Skin epidermis (tissue), 12 donors: ENCODE measurements at regions not wholly inside any gene's neighbourhood (a gene's known extent, or its start where the extent isn't known, plus 50 kb on each side); places are given as distances from the start of the nearest gene placed in this dataset.

Experiments
- H3K27ac ChIP-seq, 21 experiments: fragments of 200-600 bp; sonication (generic) in 11 of 21; one replicate each; pipeline ENCODE4 v1.5.0; 2020; ENCODE audit warnings: mild to moderate bottlenecking in 3 of 21, inconsistent platforms in 2 of 21, moderate library complexity in 2 of 21
- H3K4me3 ChIP-seq, 7 experiments: fragments of 200-600 bp; sonication (generic) in 2 of 7; one replicate each; pipeline ENCODE4 v1.5.0; 2020; ENCODE audit warnings: inconsistent platforms in 2 of 7, mild to moderate bottlenecking in 2 of 7, moderate library complexity in 1 of 7

DNA sequence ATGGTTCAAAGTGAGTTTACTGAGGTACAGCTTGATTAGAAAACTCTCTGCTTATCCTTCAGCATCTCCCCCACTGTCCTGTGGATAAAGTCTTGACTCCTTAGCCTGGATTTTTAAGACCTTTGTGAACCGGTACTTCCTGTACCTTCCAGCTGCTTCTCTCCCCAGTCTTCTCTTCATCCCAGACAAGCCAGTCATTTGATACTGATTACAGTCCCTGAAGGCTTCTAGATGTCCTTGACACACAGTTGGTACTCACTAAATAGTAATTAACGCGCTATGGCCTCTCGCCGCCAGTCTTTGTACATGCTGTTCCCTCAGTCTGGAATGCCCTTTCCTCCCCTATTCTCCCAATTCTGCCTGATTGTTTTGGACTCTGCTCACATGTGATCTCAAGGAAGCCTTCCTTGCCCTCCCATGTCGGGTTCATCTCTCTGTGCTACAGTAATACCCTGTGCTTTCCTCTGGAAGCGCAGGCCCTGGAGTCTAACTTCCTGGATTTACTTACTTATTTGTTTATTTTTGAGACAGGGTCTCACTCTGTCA is 50.6 kb upstream of the PTGR2 start:
- Histone ChIP-seq H3K27ac (peak overlapping the region in 5 of 21 experiments; percentile 2 to 80 (median 30)), H3K4me3 (no peak overlapping the region)

DNA sequence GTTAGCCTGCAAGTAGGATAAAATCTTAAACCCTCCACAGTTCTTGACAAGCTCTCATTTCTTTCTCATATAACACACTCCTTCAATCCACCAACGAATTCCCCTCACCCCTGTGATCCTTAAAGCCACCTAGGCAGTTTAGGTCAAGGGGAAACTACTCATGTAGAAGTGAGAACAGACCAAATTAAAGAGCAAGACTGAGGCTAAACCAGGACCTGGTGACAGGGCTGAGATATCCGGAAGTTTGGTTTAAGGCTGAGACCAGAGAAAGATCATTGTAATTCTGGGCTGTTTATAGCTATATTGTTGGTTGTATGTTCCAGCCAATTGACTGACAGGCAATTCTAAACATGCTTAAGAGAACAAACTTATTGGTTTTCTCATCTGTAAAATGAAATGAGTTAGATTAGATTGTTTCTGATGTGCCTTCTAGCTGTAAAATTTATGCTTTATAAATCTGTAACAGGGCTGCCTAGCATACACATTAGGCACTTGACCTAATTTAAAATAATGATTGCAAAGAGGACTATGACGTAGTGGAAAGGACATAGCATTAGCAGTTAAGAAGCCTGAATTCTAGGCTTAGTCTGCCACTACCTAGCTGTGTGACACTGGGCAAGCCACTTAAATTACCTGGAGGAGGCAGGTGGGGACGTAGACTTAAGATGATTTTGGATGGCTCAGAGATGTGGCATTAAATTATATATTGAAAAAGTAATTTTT is 53.9 kb upstream of the PTGR2 start:
- no peak overlapping the region for H3K27ac ChIP-seq
- no peak overlapping the region for H3K4me3 ChIP-seq

DNA sequence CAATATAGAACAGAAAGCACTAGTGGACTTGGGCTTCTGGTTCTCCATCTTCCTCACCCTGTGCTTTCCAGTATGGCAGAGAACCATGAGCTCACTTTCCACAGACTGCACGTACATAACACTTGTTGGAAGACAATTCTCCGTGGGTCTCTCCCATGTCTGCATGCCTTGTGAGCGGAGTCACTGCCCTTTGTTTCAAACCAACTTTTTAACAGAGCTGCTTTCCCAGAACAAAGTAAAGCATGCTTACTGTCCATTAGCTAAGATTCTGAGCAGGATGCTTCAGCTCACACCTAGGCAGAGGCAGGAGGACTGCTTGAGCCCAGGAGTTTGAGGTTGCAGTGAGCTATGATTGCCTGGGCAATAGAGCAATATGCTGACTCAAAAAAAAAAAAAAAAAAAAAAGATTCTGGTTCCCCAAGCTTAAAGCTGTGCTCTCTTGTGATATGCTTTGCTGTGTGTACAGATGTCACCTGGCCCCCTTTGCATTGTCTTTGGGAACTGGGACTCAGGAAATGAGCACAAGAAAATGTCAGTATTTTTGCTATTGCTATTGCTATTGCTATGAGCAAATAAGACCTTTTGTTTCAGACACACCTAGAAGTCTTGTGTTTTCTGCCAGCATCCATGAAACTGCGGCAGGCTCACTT is 54.6 kb upstream of the PTGR2 start:
- Histone ChIP-seq H3K4me3 (no peak overlapping the region), H3K27ac (no peak overlapping the region)

DNA sequence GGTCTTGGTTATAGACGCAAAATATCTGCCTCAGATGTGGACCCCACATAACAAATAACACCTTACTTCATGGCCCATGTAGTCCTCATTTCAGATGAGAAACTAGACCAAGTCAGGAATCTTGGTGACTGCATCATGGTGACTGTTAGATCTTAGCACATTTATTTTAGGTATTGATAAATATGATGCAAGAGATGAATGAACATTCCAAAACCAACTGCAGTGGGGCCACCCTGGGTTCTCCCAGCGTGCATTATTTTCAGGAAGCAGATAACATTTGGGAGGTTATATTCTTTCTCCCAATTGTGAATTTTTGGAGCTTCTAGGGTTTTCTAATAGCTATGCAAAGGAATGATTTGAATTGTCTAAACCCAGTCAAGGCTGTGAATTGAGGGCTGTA is 55.2 kb upstream of the PTGR2 start:
- Histone ChIP-seq H3K27ac (no peak overlapping the region), H3K4me3 (no peak overlapping the region)

DNA sequence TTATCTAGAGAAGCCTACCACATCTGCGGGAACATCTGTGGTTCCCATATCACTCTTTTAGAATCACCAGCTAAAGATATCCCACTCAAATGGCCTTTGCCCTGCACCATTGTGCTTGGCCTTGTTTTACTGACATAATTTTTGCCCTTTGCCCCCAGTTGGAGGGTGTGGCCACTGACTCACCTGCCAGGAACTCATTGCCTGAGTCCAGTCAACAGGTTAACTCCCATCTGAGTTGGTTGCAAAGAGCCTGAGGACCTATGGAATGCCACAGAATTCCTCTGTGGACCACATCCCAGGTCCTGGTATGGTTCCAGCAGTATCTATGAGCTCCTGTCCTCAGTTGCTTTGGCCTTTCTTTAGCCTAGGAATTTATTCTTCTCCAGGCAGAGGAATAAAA is 55.7 kb upstream of the PTGR2 start:
- Histone ChIP-seq H3K4me3 (no peak overlapping the region), H3K27ac (peak overlapping the region in 2 of 21 experiments; percentile 42 to 72)

DNA sequence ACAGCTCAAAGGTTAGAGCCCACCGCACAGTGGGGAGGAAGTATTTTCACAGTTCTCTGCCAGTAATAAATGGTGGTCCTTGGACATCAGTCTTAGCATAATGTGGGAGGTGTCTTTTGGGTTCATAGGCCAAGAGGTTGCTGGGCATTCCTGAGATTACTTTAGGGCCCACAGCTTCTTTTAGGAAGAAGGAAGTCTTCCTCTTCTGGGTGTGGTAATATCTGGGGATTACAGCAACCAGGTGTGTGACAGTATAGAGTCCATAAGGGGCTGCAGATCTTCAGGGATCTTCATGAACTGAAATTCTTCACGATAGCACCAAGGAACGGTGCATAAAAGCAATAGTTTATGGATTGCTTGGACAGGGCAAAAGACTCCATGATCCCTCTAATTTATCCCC is 56.2 kb upstream of the PTGR2 start:
- no peak overlapping the region for H3K4me3 ChIP-seq
- H3K27ac ChIP-seq: peak overlapping the region in 19 of 21 experiments; percentile 6 to 72 (median 55)

DNA sequence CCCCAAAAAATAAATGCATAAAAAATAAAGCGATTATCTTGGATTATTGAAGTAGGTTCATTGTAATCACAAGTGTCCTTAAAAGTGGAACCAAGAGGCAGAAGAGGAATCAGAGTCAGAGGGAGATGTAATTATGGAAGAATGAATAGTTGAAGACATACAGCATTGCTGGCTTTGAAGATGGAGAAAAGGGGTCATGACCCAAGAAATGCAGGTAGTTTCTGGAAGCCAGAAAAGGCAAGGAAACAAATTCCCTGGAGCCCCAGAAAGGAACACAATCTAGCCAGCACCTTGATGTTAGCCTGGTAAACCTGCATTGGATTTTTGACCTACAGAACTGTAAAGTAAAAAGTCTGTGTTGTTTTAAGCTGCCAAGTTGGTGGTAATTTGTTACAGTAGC is 57.5 kb upstream of the PTGR2 start:
- Histone ChIP-seq H3K4me3 (no peak overlapping the region), H3K27ac (peak overlapping the region in 7 of 21 experiments; percentile 4 to 72 (median 40))

DNA sequence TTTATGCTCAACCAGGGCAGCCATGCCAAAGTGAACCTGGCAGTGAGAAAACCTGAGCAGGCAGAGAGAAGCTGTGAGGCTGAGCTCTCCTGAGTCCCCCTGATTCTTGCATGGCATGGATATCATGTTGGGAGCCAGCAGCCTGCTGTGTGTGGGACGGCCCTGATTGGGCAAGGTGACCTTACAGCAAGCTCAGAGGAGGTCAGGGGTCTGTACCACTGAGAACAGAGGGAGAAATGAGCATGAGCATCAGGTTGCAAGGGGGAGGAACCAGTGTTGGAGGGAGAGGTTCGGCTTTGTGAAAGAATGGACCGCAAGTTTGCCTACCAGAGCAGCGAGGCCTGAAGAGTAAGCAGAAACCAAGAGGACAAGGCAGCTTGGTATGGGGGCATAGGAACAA is 59.1 kb upstream of the PTGR2 start:
- no peak overlapping the region for H3K4me3 ChIP-seq
- H3K27ac ChIP-seq: no peak overlapping the region

DNA sequence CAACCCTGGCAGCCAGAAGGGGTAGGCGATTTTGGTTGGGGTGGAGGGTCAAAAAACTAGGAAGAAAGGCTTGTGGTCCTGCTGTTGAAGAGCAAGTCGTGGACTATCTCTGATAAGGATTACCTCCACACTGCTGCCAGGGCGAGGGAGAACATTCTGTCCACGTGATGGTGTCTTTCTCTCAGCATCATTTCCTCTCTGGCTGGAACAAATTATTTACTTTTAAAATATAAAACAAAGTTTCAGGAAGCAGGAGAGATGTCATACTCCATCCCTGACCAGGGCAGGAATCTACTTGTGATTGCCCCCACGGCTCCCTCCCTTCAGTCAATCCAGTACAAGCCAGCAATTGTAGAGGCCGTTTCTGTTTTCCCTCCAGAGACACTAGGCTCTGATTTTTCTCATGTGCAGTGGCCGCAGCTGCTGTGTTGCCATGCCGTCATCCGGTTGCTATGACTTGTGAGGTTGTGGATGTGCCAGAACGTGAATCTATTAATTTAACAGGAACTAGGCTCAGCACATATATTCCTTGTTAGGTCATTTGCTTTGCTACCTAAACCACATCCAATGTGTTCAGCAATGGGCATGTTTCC is 61.5 kb upstream of the PTGR2 start:
- no peak overlapping the region for H3K4me3 ChIP-seq
- H3K27ac ChIP-seq: peak overlapping the region in 20 of 21 experiments; percentile 37 to 99 (median 75)

DNA sequence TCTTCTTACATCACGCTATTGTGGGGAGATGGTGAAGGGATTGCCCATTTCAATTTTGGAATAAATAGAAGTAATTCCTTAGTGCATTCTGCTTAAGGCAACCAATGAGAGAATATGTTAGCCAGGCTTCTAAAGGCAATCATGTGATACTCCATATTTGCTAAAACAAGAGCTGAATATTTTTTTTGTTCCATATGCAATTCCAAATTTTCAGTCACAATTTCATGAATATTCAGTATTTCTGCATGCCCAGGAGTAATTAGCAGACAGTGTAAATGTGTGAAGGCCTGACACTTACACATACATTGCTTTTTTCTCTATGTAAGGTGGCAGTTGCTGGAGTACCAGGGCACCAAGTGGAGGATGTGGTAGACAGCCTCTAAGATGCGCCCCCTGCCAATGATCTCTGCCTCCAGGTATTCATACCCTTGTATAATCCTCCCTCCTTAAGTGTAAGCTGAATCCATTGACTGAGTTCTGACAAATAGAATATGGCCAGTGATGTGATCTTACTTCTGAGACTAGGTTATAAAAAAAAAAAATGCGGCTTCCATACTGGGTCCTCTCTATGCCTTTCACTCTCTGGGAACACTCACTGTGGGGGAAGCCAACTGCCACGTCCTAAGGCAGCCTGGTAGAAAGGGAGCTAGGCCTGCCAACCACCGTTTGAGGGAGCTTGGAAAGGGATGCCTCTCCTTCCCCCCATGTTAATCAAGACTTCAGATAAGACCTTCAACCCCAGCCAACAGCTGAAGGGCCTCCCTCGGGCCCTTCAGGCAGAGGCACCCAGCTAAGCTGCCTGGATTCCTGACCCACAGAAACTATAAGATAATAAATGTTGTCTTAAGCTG is 62.7 kb upstream of the PTGR2 start:
- peak overlapping the region in 19 of 21 experiments; percentile 37 to 100 (median 88) for H3K27ac ChIP-seq
- no peak overlapping the region for H3K4me3 ChIP-seq

DNA sequence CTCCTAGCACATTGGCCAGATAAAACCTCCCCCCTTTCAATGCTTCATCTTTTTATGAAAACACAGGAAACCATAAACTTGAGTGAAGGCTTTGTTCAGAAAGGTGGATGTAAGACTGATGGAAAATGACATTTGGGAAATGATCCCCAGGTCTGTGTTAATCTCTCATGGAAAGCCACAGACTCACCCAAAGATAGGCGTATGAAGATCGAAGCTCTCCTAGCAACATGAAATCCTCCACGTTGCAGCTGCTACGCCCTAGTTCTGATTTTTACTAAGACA is 63.4 kb upstream of the PTGR2 start:
- Histone ChIP-seq H3K4me3 (peak overlapping the region in 3 of 7 experiments; percentile 60 to 81 (median 66)), H3K27ac (peak overlapping the region in 20 of 21 experiments; percentile 88 to 100 (median 97))

DNA sequence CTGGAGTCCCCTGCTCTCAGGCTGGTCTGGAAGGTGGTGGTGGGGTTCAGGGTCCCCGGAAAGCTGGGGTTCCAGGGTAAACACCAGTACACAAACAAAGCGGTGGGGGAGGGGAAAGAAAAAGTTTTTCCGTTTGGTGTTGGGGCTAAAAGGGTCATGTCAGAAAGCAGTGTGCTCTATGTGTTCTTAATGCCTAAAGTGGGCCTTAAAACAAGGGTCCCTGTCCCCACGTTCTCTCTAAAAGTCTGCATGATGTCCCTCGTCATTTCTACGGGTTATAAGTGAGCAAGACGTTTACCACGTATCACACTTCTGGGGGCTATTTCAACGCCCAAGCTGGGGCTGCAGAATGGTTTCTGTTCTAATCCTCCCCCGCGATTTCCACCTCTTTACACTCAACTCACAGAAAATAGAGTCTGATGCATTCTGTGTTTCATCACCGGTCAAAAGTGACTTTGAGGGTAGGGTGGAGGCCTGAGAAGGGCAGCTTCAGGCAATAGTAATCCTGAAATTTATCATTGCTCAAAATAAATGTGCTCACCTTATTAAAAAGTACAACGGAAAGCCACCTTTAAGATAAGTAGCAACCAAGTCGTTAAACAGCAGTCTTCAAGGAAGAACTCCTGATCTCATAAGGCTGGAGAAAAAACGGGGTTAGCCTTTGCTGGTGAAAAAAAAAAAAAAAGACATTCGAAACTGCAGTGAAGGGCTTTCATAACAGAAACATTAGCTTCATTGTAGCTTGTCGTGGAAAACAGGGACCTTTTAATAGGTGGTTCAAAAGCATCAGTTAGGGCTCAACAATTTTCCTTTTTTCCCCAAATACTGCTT is 63.9 kb upstream of the PTGR2 start:
- Histone ChIP-seq H3K27ac (peak overlapping the region; percentile 88 to 100 (median 97)), H3K4me3 (peak overlapping the region; percentile 43 to 81 (median 60))

DNA sequence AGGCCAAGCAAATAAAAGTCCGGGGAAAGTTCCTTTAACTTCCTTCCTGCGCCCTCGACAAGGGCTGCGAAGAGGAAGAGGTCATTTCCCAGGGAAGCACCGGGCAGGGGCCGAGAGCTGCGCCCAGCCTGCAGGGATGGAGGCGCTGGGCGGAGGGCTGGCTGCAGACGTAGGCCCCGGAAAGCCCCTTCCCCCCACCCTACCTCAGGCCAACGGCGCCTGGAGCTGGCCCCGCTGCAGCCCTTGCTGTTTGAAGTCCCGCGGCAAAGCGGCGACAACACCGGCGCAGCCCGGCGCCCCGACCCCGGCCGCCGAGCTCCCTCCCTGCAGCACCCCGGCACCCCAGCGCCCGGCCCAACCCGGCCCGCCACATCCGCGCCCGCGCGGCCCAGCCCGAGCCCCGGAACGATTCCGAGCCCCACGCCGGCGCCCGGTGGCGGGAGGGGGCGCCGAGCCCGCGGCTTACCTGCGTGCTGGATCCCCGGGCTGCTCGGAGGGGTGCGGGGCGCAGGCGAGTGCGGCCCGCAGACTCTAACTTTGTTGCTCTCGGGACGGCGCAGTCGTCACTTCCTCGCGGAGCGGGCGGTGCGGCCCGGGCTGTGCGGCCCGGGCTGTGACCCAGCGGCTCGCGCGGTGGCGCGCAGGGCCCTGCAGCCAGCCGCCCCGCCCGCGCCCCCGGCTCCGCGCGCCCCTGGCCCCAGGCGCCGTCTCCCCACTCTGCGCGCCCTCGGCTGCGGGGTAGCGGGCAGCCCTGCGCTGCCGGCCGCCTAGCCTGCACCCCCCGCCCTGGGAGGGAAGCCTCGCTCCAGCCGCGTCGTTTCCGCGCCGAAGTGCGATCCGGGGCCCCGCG is 64.8 kb upstream of the PTGR2 start:
- Histone ChIP-seq H3K27ac (peak overlapping the region; percentile 88 to 100 (median 97)), H3K4me3 (peak overlapping the region; percentile 43 to 81 (median 60))

DNA sequence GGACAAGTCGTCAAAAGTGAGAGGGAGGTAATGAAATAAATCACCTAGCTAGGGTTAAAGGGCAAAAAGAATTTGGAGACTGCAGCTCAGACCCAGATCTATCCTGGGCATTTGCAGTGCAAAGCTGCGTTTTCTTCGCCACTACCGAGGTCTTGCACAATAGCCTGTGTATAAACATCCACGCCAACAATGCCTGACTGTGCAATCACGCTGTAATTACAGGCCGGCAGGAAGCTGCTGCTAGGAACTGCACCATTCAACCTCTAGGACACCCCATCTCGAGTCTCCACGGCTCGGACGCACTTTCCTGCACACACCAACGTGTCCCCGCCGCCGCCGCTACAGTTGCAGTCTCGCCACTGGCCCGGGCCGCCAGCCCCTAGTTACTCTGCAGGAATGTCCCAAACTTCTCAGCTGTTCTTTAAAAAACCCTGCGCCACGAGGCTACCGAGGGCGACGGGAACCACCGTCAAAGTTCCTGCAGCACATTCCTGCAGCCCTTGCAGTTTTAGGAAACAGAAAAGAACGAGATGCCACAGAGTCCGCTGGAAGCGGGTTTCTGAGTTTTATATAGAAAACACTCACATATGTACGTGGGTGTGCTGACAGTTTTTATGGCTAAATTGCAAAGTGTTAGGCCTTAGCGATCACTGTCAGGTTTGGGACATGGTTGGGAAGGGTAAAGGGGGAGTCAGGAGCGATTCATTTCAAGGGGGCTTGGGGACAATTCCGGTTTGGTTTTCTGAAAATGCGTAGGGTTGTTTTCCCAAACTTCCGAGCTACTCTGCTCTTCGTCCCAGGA is 65.6 kb upstream of the PTGR2 start:
- H3K27ac ChIP-seq: peak overlapping the region; percentile 88 to 100 (median 97)
- H3K4me3 ChIP-seq: peak overlapping the region; percentile 43 to 81 (median 60)

DNA sequence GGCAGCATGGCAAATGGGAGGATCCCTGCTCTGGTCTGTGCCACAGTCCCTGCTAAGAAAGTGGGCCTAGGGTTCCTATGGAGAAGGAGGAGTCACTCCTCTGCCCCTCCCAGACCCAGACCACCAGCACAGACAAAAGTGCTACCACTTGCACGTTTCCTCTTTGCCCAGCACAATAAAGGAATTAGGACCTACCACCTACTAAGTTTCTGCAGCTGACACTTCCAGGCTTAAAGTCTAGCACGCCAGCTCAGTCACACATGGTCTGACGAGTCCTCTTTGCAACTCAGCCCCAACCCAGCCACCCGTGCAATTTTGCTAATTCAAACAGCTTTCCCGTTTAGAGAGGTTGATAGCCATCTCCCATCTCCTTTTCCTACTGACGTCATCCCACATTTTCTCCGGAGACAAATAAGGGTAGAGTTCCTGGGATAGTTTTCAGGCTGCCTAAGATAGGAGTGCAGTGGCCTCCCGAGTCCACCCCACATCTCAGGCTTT is 66.2 kb upstream of the PTGR2 start:
- H3K27ac ChIP-seq: peak overlapping the region in 20 of 21 experiments; percentile 88 to 100 (median 97)
- peak overlapping the region; percentile 43 to 81 (median 60) for H3K4me3 ChIP-seq

DNA sequence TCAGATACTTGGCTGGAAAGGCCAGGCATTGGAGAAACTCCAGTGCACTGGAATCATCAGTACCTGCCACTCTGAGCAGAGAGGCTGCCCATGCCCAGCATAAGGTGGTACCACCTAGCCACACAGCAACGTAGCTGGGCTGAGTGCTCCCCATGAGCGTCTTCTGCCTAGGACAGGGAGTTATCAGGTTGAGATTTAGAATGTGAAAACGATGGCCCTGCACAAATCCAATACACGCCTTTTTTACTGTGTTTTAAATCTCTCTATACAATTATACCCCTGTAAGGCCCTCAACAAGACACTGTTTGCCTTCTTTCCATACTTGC is 66.7 kb upstream of the PTGR2 start:
- Histone ChIP-seq H3K27ac (peak overlapping the region in 20 of 21 experiments; percentile 83 to 100 (median 97)), H3K4me3 (peak overlapping the region in 5 of 7 experiments; percentile 50 to 81 (median 66))
